Epithelial cell of esophagus (primary cell): ENCODE measurements at regions not wholly inside any gene's neighbourhood (a gene's known extent, or its start where the extent isn't known, plus 50 kb on each side); places are given as distances from the start of the nearest gene placed in this dataset.
A peak's percentile ranks its signal among the peaks of the same experiment; 100 is the strongest.

ENCODE experiments used
- DNase-seq: peaks from one replicate; pipeline ENCODE4 v3.0.0; 2010; ENCODE audit warnings: low read depth
- H3K4me3 ChIP-seq: 2 replicates; pipeline ENCODE4 v1.5.1; 2011; ENCODE audit warnings: mild to moderate bottlenecking, low read length, control low read depth
- CTCF ChIP-seq: IDR thresholded peaks from 2 replicates; pipeline ENCODE4 v1.5.1; 2011; ENCODE audit warnings: low read depth, mild to moderate bottlenecking, low read length, control low read depth, inconsistent platforms; ENCODE audit not compliant: insufficient read depth; ENCODE audit errors: missing control alignments

DNA sequence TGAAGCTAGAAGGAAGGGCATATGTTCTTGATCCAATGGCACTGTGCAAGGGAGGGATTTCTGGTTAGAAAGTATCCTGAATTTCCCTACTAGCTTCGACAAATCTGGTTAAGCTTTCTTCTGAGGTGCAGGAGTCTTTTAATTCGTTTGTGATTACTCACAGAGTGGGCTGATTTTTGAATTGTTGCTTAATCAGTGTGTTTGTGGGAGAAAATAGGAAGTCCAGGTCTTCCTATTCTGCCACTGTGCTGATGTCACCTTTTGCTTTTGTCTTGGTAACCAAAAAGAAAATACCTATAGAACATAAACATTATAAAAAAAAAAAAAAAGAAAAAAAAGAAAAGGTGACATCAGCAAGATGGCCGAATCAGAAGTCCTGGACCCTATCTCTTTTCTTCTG is 1008.6 kb downstream of the TSN start:
- H3K4me3 ChIP-seq: no peak overlapping the region
- TF ChIP-seq CTCF: no peak

GRCh38 chr2:122780251-122780650 is 1024.8 kb downstream of the TSN start:
- no peak overlapping the region for H3K4me3 ChIP-seq
- TF ChIP-seq CTCF: no peak
- DNase-seq: no peak

More for the DNA sequence above, 1008.6 kb downstream of the TSN start:
- DNase-seq: no peak

DNA sequence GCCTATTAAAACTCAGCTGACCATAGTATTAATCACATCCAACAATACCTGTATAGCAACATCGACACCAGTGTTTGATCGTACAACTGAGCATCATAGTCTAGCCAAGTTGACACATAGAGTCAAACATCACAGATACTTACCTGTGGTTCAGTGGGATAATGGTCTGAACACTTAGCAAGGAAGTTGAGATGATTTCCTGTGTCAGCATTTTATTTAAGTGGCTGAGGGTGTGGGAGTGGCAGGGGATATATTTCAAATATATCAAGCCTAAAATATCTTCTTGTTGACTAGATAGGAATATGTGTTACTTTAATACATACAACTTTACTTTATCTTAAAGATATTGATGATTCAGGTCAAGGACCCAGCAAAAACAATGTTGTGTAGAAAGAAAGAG is 1038.6 kb downstream of the TSN start:
- H3K4me3 ChIP-seq: no peak overlapping the region
- no peak for TF ChIP-seq CTCF
- DNase-seq: no peak

DNA sequence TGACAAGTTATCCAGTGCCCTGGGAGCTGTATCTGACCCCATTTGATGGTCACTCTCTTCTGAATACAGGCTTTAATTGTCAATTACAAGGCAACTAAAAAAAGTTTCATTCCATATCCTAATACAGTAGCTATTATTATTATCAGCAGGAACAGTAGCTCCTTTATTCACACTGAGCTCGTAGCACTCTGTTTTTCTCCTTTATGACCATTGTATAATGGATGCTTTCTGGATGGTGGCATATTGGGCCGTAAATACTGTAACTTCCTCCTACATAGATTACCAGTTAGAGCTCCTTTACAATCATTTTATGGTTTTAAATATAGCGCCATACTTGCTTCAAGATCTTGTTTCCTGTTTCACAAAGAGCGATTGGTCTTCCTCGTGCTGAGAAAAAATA is 1040.3 kb downstream of the TSN start:
- no peak for DNase-seq
- TF ChIP-seq CTCF: no peak
- H3K4me3 ChIP-seq: no peak overlapping the region

GRCh38 chr2:122799391-122799790 is 1043.9 kb downstream of the TSN start:
- TF ChIP-seq CTCF: no peak
- no peak overlapping the region for H3K4me3 ChIP-seq
- DNase-seq: no peak

DNA sequence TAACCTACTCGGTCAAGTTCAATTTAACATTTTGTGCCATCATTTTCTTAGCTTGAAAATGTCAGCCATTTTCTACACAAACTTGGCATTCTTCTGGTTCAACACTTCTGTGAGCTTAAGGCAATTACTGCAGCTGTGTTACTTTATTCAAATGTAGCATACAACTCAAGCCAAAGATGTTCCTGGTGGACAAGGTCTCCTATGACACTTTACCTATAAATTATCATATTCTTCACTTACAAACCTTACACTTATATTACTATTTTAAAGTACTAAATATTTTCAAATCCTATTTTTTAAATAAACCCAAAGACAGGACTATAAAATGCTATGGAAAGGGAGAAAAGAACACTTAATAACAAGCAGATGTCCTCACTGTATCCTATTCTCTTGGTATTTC is 1045.3 kb downstream of the TSN start:
- no peak overlapping the region for H3K4me3 ChIP-seq
- no peak for DNase-seq
- TF ChIP-seq CTCF: no peak

GRCh38 chr2:122804494-122804893 is 1049.0 kb downstream of the TSN start:
- TF ChIP-seq CTCF: no peak
- DNase-seq: peak; percentile 5
- no peak overlapping the region for H3K4me3 ChIP-seq
